Motor neuron (in vitro differentiated cells): ENCODE measurements at regions not wholly inside any gene's neighbourhood (a gene's known extent, or its start where the extent isn't known, plus 50 kb on each side); places are given as distances from the start of the nearest gene placed in this dataset.

Source experiments
- ATAC-seq, 8 experiments: fragments of 200-7000 bp; cut with Tn5 transposase; replicated peaks in 6 of 8; 2 replicates each; pipeline ENCODE4 v1.8.0; 2021; ENCODE audit warnings: mild to moderate bottlenecking in 8 of 8, moderate library complexity in 8 of 8
- H3K27ac ChIP-seq, 2 donors: fragments of 250-450 bp; sonication (Bioruptor Pico); 2 replicates each; pipeline ENCODE4 v1.9.0; 2021; ENCODE audit warnings: antibody characterized with exemption in 2 of 2, mild to moderate bottlenecking in 2 of 2, moderate library complexity in 1 of 2
- H3K4me1 ChIP-seq, 2 donors: fragments of 250-450 bp; sonication (Bioruptor Pico); replicated peaks in 1 of 2; 2 replicates each; pipeline ENCODE4 v1.6.1; 2021; ENCODE audit warnings: antibody characterized with exemption in 2 of 2, mild to moderate bottlenecking in 2 of 2, moderate library complexity in 1 of 2
- H3K4me3 ChIP-seq, 5 donors: fragments of 250-450 bp; sonication (Bioruptor Pico); 2 replicates each; pipeline ENCODE4 v1.9.0; 2021; ENCODE audit warnings: antibody characterized with exemption in 5 of 5, mild to moderate bottlenecking in 5 of 5, moderate library complexity in 4 of 5
- WGBS, 10 experiments: fragments of 450-650 bp; shearing (Covaris generic); methylation state at CpG; one replicate each; pipeline ENCODE4 v1.0.0; 2022; 5-methylcytosine and 5-hydroxymethylcytosine counted together
- in situ Hi-C, 9 experiments: fragments of 400-800 bp; cut with MboI; loops; one replicate each; pipeline ENCODE4 v1.15.0; 2021; ENCODE audit warnings: low sequenced_read_pairs in 9 of 9, low pct_unique_long_range_greater_than_20kb in 2 of 9; ENCODE audit not compliant: unreplicated experiment in 9 of 9

DNA sequence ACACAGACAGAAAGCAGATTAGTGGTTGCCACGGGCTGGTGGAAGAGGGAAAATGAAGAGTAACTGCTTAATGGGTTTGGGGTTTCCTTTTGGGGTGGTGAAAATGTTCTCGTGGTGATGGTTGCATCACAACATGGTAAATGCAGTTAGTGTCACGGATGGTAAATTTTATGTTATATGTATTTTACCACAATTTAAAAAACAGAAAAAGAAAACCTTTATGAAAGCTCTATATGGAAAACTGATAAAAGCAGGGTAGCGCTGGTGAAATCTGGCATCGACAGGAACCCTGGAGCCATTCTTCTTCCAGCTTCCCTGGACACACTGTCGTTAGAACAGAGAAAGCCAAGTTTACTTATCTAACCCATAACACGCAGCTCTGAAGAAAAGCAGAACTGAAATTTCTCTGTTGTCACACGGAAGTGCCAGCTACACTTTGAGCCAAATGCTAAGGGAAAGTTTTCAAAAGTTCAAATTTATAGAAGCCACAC lies 287.7 kb upstream of the NR2F2 start:
- no peak overlapping the region for H3K27ac ChIP-seq
- 0 to 100% (median 89%) methylated on average over 1 to 8 of the region's 8 CpGs for WGBS, 10 experiments
- in situ Hi-C loops: no loop called here
- no peak for ATAC-seq
- peaks cover 10 to 14% of the 10 kb centered on the region in 2 donors for H3K4me1 ChIP-seq
- H3K4me3 ChIP-seq: no peak overlapping the region

DNA sequence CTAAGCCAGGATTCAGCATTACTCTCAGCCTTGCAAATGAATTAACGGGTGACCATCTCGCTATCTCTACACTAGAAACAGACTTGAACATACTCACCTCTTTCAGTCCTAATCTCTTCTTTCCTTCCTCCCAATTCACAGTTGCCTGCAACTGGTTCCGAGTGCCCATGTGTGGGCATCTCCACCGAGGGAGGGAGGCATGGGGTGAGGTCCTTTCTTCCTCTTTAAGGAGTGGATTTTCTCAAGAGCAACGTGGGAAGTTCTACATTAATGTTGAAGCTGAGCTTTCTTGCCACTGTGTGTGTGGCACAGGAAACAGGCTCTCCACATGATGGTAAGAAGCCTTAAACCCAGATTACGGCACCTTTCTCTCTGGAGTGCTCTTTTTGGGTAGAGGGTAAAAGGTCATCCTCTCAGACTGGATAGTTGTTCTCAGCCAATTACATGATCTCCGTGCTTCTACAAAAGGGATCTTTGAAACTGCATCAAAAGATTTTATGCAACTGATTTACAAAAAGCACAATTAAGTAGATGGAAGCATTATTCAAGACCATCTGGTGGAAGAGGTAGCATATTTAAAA lies 286.8 kb upstream of the NR2F2 start:
- Histone ChIP-seq H3K27ac (no peak overlapping the region), H3K4me1 (peaks cover 8 to 10% of the 10 kb centered on the region in 2 donors), H3K4me3 (no peak overlapping the region)
- ATAC-seq: no peak
- 50 to 100% (median 74%) methylated on average over 1 to 7 of the region's 7 CpGs for WGBS, 10 experiments
- in situ Hi-C loops: no loop called here

DNA sequence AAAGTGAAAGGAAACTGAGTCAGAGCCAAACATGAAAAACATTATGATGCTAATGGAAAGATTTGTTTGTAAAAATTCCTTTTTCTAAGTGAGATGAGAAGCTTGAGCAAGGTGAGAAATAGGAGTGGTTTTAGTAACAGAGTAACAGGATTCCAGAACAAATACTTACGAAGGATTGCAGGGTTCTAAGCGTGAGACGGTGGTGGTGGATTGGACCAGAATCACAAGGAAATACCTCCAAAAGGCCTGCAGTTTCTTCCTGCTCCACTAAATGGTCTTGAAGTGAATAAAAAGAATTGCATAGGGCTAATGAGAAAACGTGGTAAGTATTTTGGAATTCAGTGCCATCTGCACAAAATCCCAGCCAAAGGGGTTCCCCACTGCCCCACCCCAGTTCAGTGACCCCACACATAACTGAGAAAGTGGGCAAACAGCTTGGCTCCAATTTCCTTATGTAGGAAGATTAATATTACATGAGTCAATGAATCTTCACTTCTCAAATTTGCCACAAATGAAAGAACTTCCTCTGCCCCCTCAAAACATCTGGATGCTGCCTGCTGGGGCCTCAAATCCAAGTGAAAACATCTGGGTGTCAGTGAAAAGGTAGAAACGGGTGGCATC lies 283.8 kb upstream of the NR2F2 start:
- no peak for ATAC-seq
- H3K4me3 ChIP-seq: no peak overlapping the region
- 44 to 100% (median 75%) methylated on average over 1 to 5 of the region's 5 CpGs; no CpG with 5 or more reads in 2 of the 10 experiments for WGBS, 10 experiments
- no peak overlapping the region for H3K27ac ChIP-seq
- H3K4me1 ChIP-seq: peaks cover 7 to 10% of the 10 kb centered on the region in 2 donors
- in situ Hi-C loops: no loop called here

DNA sequence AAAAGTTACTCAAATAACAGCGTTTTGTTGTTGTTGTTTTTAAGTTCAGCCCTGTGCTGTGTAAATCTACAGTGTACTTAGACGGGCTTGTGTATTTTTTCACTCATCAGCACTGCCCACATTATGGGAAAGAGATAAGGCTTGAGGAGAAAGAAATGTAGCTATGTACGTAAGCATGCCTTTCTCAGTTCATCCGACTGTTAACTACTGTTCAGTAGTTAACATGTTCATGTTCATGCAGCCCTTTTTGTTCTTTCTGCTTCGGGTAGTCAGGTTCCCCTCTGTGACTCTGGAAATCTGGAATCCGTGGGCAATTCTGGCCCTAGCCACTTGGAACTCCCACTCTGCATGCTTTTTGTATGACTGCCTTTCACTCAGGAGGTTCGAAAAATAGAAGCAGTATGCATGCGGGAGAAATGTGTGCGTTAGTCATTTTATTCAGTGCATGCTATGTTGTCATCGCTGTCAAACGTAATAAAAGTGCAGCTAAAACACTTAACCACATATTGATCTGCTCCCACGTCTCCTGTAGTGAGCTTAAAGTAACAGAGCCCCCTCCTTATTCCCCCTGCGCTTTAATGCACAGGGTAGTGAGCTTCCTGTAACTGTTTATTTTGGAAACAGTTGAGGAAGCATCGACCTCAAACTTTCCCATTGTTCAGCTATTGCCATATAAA lies 283.1 kb upstream of the NR2F2 start:
- 0 to 80% (median 52%) methylated on average over 1 to 11 of the region's 14 CpGs for WGBS, 10 experiments
- in situ Hi-C loops: no loop called here
- peaks cover 7 to 10% of the 10 kb centered on the region in 2 donors for H3K4me1 ChIP-seq
- H3K27ac ChIP-seq: no peak overlapping the region
- ATAC-seq: peak; percentile 53 to 90 (median 74)
- H3K4me3 ChIP-seq: no peak overlapping the region

DNA sequence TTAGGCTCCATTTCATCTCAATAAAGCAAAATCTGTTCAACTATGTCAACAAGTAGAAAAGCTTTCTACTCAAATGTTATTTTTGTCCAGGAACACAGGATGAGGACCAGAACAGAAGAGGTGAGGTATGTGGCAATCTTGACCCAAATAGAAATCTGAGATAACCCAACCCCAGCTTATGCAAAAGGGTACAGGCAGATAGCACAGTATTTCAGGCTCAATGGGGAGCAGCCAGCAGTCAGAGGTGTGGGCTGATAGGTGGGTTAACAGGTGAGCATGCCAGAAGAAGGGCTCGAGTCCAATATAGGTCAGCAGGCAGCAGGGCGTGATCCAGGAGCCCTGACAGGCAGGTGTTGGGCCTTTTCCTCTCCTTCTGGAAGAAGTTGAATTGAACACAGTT lies 281.2 kb upstream of the NR2F2 start:
- Histone ChIP-seq H3K4me1 (peaks cover 23 to 28% of the 10 kb centered on the region in 2 donors), H3K4me3 (no peak overlapping the region), H3K27ac (no peak overlapping the region)
- in situ Hi-C loops: no loop called here
- ATAC-seq: no peak
- 40 to 100% (median 83%) methylated on average over 1 to 2 of the region's 2 CpGs; no CpG with 5 or more reads in 7 of the 10 experiments for WGBS, 10 experiments

DNA sequence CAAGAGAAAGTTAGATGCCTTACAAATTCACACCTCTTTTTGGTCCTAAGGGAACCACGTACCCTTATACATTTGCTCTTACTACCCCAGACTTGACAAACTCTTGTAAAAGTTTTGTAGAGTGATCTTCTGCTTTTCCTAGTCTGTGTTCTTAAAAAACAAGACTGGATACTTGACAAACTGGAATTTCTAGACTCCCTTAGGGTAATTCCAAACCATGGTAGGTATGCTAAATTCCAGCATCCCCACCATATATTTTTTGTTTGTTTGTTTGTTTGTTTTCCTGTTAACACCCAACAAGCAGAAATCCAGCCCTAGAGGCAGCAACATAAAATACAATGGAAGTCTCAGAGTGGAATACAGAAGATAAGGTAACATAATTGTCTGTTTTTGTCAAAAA lies 280.7 kb upstream of the NR2F2 start:
- in situ Hi-C loops: no loop called here
- Histone ChIP-seq H3K27ac (no peak overlapping the region), H3K4me1 (peaks cover 23 to 28% of the 10 kb centered on the region in 2 donors), H3K4me3 (no peak overlapping the region)
- no peak for ATAC-seq
- WGBS, 10 experiments: 50 to 100% (median 100%) methylated on average over 1 of the region's 1 CpG; no CpG with 5 or more reads in 3 of the 10 experiments

DNA sequence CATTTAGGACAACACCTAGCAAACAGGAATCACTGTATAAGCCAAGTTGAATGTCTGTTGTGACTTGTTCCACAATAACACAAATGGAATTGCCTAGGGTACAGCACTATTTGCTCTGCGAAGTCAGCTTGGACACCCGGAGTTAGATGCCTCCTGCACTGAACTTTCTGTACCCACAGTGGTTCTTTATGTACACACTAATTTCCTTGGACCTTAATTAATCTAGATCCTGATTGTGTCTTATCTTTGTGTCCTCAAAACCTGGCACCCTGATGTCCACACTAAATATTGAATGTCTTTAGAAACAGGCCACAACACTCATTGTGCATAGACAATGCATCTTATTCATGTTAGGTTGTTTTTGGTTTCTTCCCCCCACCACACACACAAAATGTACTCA lies 278.9 kb upstream of the NR2F2 start:
- Histone ChIP-seq H3K4me3 (no peak overlapping the region), H3K4me1 (peaks cover 23 to 28% of the 10 kb centered on the region in 2 donors), H3K27ac (no peak overlapping the region)
- ATAC-seq: no peak
- in situ Hi-C loops: no loop called here
- 50 to 100% (median 90%) methylated on average over 1 to 2 of the region's 2 CpGs; no CpG with 5 or more reads in 4 of the 10 experiments for WGBS, 10 experiments

DNA sequence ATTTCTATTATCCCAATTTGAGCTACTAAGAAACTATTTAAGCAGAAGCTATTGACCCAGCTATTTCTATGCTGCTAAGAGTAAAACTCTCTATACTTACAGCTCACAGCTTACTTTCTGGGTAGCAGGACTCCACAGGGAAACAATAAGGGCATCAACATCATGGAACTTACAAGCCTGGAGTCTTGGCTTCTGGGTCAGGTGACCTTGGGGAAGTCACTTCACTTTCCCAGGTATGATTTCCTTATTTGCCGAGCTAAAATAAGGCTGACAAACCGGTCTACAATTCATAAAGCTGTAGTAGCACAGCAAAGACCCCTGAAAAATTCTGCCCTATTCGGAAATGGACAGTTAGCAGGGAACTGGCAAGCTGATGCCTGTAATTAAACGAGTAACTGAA lies 278.3 kb upstream of the NR2F2 start:
- in situ Hi-C loops: no loop called here
- ATAC-seq: no peak
- no peak overlapping the region for H3K4me3 ChIP-seq
- H3K27ac ChIP-seq: no peak overlapping the region
- peaks cover 22 to 23% of the 10 kb centered on the region in 2 donors for H3K4me1 ChIP-seq
- WGBS, 10 experiments: 40 to 94% (median 80%) methylated on average over 1 to 4 of the region's 4 CpGs; no CpG with 5 or more reads in 3 of the 10 experiments

DNA sequence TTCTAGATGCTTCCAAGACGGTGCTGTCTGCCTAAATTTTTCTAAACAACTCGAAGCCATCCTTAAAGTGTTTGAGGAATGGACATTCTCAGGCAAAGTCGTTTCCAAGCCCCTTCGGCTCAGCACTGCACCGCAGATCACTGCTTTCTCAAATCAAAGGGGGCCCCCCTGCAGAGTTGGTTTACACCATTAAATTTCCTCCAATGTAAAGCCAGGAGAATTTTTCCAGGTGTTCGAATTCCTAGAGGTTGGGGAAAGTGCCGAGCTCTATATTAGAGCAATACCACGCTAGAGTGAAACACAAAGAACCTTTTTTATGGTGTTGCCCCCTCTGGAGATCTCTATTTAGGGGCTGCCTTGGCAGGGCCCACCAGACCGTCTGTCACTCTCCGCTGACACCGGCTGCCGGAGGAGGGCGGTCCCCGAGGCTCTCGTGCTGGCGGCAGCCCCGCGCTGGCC lies 277.9 kb upstream of the NR2F2 start:
- Histone ChIP-seq H3K4me1 (peaks cover 17 to 18% of the 10 kb centered on the region in 2 donors), H3K27ac (no peak overlapping the region), H3K4me3 (no peak overlapping the region)
- 20 to 100% (median 24%) methylated on average over 1 to 7 of the region's 18 CpGs; no CpG with 5 or more reads in 5 of the 10 experiments for WGBS, 10 experiments
- in situ Hi-C loops: no loop called here
- ATAC-seq: peak in 5 of 8 experiments; percentile 44 to 80 (median 78)

DNA sequence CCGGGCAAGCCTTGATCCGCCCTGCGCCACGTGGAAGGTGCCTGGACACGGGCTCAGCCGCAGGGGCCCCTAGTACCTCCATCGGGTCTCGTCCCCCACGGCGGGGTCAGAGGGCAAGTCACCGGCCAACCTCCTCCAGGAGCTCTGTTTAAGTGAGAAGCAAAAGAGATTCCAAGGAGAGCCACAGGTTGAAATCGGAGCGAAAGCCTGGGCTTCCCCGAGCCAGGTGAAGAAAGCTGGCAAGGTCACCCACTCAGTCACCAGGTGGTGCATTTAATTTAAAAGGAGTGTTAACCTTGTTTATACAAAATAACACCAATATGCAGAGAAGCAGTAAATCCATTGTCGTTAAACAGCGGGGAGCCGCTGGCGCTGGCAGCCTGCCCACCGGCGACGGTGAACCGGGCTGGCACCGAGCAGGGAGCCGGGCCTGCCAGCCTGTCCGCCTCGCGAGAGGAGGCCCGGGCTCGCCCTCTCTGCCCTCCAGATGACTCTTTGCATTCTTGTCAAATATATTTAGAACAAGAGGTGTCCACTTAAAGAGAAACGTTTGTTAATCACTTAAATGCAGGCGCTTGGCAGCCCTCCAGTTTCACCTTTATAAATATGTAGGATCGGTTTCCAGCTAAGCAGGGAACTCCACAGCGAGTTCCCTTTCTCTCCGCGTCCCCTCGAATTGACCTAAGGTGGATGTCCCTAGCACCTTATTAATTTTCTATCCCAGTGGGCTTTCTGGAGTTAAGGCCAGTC lies 277.3 kb upstream of the NR2F2 start:
- 0 to 62% (median 25%) methylated on average over 4 to 20 of the region's 36 CpGs; no CpG with 5 or more reads in 1 of the 10 experiments for WGBS, 10 experiments
- Histone ChIP-seq H3K27ac (no peak overlapping the region), H3K4me1 (peaks cover 16 to 18% of the 10 kb centered on the region in 2 donors), H3K4me3 (peak overlapping the region in 1 of 5 donors; percentile 5)
- in situ Hi-C loops: no loop called here
- ATAC-seq: peak in 6 of 8 experiments; percentile 46 to 75 (median 65)

DNA sequence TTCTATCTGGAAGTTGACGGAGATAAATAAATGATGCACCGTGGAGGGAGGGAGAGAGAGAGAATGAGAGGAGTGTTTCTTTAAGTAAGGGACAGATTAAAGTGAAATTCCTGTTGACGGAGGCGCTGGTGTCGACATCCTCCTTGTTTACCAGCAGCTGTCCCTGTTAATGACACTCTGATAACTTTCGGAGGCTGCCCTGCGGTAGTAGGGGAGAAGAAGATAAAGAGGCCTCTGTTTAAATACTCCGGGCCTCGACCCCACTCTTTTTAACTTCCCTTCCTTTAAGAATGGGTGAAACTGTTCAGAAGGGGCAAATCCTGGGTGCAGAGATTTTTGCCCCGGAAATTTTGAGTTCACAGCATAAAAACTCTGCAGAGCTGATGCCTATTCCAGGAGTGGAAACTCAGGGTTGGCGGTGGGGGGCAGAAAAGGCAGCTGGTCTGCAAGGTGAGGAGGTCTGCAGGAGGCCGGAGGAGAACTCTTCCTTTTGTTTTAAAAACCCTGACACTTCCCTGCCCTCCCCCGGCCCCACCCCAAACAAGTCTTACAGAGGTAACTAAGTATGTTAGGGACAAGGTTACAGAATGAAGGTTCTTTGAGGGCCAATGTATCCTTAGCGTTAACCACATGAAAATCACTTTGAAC lies 276.6 kb upstream of the NR2F2 start:
- WGBS, 10 experiments: 33 to 87% (median 42%) methylated on average over 2 to 9 of the region's 14 CpGs; no CpG with 5 or more reads in 2 of the 10 experiments
- peaks cover 16 to 18% of the 10 kb centered on the region in 2 donors for H3K4me1 ChIP-seq
- H3K4me3 ChIP-seq: peak overlapping the region in 1 of 5 donors; percentile 5
- in situ Hi-C loops: no loop called here
- no peak overlapping the region for H3K27ac ChIP-seq
- ATAC-seq: peak in 5 of 8 experiments; percentile 12 to 39 (median 21)

DNA sequence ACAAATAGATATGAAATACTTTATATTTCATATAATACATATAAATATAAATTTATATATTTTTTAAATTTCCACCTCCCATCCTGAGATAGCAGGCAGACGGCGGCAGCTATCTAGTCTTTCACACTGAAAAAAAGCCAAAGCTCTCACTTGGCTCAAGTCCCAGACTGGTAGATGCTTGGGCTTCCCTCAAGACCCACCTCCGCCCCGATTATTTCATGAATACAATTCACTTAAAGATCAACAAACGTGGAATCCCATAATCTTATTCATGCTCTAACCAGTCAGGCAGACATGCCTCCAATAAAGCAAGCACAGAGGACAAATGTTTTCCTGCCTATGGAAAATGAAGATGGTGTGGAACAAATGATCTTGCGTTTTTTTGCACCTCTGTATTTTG lies 275.9 kb upstream of the NR2F2 start:
- peak in 1 of 8 experiments; percentile 59 for ATAC-seq
- in situ Hi-C loops: no loop called here

More for the DNA sequence above, 275.9 kb upstream of the NR2F2 start:
- 47 to 100% (median 80%) methylated on average over 2 to 6 of the region's 6 CpGs for WGBS, 10 experiments
- no peak overlapping the region for H3K27ac ChIP-seq
- H3K4me3 ChIP-seq: no peak overlapping the region
- H3K4me1 ChIP-seq: peaks cover 16 to 18% of the 10 kb centered on the region in 2 donors
